ENCODE measurements at regions not wholly inside any gene's neighbourhood (a gene's known extent, or its start where the extent isn't known, plus 50 kb on each side); places are given as distances from the start of the nearest gene placed in this dataset.

GRCh38 chr11:129292771-129293170 lies 82.9 kb upstream of the BARX2 start:
- H3K4me1 ChIP-seq (ENCODE audit: insufficient read depth, poor library complexity, severe bottlenecking), result no peaks in the 10 kb centered on the region
- ATAC-seq (ENCODE audit: low read depth), result no peak
- H3K9me3 ChIP-seq (ENCODE audit: severe bottlenecking), result no peaks in the 10 kb centered on the region
- no peaks in the 10 kb centered on the region for H3K36me3 ChIP-seq (ENCODE audit: low read depth)
- no peak for TF ChIP-seq CTCF (IDR thresholded peaks at IDR 0.05; ENCODE audit: poor library complexity, severe bottlenecking)
- no peaks in the 10 kb centered on the region for H3K27me3 ChIP-seq (ENCODE audit: insufficient read depth, poor library complexity, severe bottlenecking)
- H3K4me3 ChIP-seq (ENCODE audit: severe bottlenecking), result no peak overlapping the region
- DNase-seq (ENCODE audit: low spot score), result no peak
- H3K27ac ChIP-seq (ENCODE audit: poor library complexity, severe bottlenecking), result no peak overlapping the region

- Histone ChIP-seq H3K36me3 (ENCODE audit: low read depth) (no peaks in the 10 kb centered on the region), H3K9me3 (ENCODE audit: severe bottlenecking) (no peaks in the 10 kb centered on the region), H3K4me1 (ENCODE audit: insufficient read depth, poor library complexity, severe bottlenecking) (no peaks in the 10 kb centered on the region), H3K4me3 (ENCODE audit: severe bottlenecking) (no peak overlapping the region), H3K27me3 (ENCODE audit: insufficient read depth, poor library complexity, severe bottlenecking) (no peaks in the 10 kb centered on the region), H3K27ac (ENCODE audit: poor library complexity, severe bottlenecking) (no peak overlapping the region)
- no peak for TF ChIP-seq CTCF (IDR thresholded peaks at IDR 0.05; ENCODE audit: poor library complexity, severe bottlenecking)
- DNase-seq (ENCODE audit: low spot score) (no peak), ATAC-seq (ENCODE audit: low read depth) (no peak)
Observed at GRCh38 chr11:129292092-129292491, 83.6 kb upstream of the BARX2 start.

GRCh38 chr11:129291546-129291945 lies 84.1 kb upstream of the BARX2 start:
- Histone ChIP-seq H3K9me3 (ENCODE audit: severe bottlenecking) (no peaks in the 10 kb centered on the region), H3K27me3 (ENCODE audit: insufficient read depth, poor library complexity, severe bottlenecking) (no peaks in the 10 kb centered on the region), H3K4me3 (ENCODE audit: severe bottlenecking) (no peak overlapping the region), H3K27ac (ENCODE audit: poor library complexity, severe bottlenecking) (no peak overlapping the region), H3K36me3 (ENCODE audit: low read depth) (no peaks in the 10 kb centered on the region), H3K4me1 (ENCODE audit: insufficient read depth, poor library complexity, severe bottlenecking) (no peaks in the 10 kb centered on the region)
- ATAC-seq (ENCODE audit: low read depth) (no peak), DNase-seq (ENCODE audit: low spot score) (no peak)
- no peak for TF ChIP-seq CTCF (IDR thresholded peaks at IDR 0.05; ENCODE audit: poor library complexity, severe bottlenecking)

GRCh38 chr11:129290966-129291365 lies 84.7 kb upstream of the BARX2 start:
- Histone ChIP-seq H3K27ac (ENCODE audit: poor library complexity, severe bottlenecking) (no peak overlapping the region), H3K4me1 (ENCODE audit: insufficient read depth, poor library complexity, severe bottlenecking) (no peaks in the 10 kb centered on the region), H3K4me3 (ENCODE audit: severe bottlenecking) (no peak overlapping the region), H3K36me3 (ENCODE audit: low read depth) (no peaks in the 10 kb centered on the region), H3K27me3 (ENCODE audit: insufficient read depth, poor library complexity, severe bottlenecking) (no peaks in the 10 kb centered on the region), H3K9me3 (ENCODE audit: severe bottlenecking) (no peaks in the 10 kb centered on the region)
- ATAC-seq (ENCODE audit: low read depth) (no peak), DNase-seq (ENCODE audit: low spot score) (no peak)
- no peak for TF ChIP-seq CTCF (IDR thresholded peaks at IDR 0.05; ENCODE audit: poor library complexity, severe bottlenecking)

GRCh38 chr11:129289350-129290040 lies 86.2 kb upstream of the BARX2 start:
- DNase-seq (ENCODE audit: low spot score), result no peak
- Histone ChIP-seq H3K4me3 (ENCODE audit: severe bottlenecking) (no peak overlapping the region), H3K27ac (ENCODE audit: poor library complexity, severe bottlenecking) (no peak overlapping the region), H3K27me3 (ENCODE audit: insufficient read depth, poor library complexity, severe bottlenecking) (no peaks in the 10 kb centered on the region), H3K9me3 (ENCODE audit: severe bottlenecking) (no peaks in the 10 kb centered on the region), H3K4me1 (ENCODE audit: insufficient read depth, poor library complexity, severe bottlenecking) (no peaks in the 10 kb centered on the region), H3K36me3 (ENCODE audit: low read depth) (no peaks in the 10 kb centered on the region)
- ATAC-seq (ENCODE audit: low read depth), result no peak
- TF ChIP-seq CTCF (IDR thresholded peaks at IDR 0.05; ENCODE audit: poor library complexity, severe bottlenecking), result no peak
